Cerebellar nuclear complex (tissue), 1 donor: ENCODE measurements at regions not wholly inside any gene's neighbourhood (a gene's known extent, or its start where the extent isn't known, plus 50 kb on each side); places are given as distances from the start of the nearest gene placed in this dataset.

ENCODE experiments used
- DNase-seq, 2 experiments: peaks; one replicate each; lab custom pipeline; 2025; lab: John Stamatoyannopoulos, UW

DNA sequence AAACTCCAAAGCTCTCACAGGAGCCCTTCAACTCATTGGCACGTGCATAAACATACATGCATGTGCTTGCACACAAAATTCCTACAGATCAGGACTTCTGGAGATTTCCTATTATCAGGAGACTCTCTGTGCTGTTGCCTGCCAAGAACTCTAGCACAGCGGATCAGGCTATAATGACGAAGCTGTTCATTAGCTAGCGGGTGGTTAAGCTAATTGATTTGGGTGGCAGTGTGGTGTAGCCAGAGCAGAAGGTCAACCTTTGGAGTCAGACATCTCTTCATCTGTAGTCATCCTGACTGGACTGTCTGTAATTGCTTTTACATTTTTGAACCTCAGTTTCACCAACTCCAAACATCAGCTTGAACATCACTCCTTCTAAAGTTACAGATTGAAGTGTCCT lies 69.0 kb downstream of the KIF2B start:
- DNase-seq = no peak

DNA sequence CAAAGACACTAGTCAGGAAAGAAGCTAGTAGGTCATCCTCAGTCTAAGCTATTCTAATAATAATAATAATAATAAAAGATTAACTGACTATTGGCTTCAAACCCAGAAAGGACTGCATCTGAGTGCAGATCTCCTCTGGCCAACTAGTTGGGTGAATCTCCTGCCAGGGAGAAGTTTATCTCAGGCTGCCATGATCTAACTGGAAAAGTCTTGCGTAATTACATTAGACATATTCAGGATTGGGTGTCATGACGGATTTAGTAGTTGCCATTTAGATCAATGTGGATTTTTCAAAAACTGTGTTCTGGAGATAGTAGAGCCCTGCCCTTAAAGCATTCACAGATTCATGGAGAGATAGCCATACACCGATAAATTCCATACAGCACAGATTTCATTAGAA lies 69.5 kb downstream of the KIF2B start:
- DNase-seq = no peak

DNA sequence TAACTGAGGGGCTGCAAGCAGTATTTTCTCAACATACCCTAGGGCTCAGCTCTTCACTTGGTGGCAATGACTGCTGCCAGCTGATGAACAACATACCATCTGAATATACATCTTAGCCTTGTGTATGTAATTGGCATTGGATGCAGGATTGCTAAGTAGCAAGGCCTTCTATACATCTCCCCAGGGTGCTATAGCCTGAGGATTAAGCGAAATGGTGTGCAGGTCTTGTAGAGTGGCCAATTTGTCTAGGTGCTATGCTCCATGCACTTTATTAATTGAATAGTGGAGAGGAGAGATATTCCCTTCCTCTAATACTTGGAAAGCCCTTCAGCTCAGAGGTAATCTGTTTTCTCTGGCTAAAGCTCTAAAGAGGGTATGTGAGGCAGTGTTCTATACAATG lies 71.9 kb downstream of the KIF2B start:
- no peak for DNase-seq

DNA sequence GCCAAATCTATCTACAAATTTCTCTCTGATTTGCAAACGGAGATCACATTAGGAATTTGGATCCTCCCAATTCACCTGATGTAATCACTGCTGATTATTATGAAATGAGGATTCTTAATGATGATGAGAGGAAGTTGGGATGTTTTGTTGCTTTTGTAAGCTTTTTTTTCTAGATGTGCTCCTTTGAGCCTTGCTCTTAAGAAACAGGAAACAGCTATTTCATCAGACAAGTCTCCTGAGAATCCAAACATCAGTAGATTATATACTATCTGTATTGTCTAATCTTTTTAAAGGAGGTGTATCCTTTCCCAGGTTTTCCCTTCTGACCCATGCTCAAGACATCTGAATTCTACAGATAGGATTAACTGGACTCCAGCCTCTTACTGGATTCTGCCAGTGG lies 73.3 kb downstream of the KIF2B start:
- no peak for DNase-seq

DNA sequence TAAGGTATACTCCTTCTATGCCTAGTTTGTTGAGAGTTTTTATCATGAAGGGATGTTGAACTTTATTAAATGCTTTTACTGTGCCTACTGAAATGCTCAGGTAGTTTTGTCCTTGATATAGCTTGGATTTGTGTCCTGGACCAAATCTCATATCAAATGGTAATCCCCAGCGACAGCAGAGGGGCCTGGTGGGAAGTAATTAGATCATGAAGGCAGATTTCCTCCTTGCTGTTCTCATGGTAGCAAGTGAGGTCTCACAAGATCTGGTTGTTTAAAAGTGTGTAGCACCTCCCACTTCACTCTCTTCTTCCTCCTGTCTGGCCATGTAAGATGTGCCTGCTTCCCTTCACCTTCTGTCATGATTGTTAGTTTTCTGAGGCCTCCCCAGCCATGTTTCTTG lies 78.2 kb downstream of the KIF2B start:
- DNase-seq = no peak

DNA sequence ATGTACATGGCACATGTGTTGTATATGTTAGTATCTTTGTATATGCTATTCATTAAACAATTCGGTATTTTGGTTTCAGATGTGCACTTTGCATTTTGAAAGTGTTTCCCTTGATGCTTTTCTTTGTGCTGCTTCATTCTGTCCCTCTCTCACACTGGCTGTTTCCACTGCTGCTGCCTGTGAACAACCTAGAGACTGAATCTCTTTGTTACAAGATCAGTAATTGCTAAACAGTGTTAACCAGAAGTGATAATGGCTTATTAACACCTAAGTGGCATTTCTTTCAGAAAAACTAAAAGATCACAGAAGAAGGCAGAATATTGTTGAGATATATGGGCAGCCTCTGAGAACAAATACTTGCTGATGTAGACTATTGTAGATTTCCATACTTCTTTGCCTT lies 84.7 kb downstream of the KIF2B start:
- no peak for DNase-seq

DNA sequence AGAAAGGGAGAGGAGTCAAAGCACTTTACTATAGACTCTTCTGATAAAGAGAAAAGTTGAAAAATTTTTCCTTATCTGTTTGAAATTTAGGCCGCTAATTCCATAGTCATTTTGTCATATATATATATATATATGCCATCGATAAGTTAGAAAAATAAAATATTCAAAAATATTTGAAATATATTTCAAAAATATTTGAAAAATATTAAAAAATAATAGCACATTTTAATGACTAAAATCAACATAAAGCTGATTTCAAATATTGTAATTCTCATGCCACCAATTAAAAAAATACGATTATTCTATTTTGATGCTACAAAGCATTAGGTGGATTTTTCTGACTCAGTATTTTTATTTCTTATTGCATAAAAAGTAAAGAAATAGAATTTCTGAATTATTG lies 87.1 kb downstream of the KIF2B start:
- no peak for DNase-seq

DNA sequence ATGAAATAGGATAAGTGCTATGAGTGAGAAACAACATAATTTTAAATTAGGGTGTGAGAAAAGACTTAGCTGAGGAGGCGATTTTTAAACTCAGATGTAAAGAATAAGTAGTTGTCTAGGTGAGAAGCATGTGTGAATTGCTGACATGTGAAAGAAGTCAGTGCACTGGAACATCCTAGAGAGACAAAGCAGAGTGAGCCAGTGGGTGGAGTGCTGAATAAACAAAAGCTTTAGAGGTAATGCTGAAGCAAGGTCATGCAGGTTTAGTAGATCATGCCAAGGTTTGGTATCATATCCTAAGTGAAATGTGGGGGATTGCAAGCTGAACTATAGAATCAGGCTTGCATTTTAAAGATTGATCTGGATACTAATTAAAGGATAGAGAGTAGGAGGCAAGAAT lies 89.4 kb downstream of the KIF2B start:
- DNase-seq = no peak

DNA sequence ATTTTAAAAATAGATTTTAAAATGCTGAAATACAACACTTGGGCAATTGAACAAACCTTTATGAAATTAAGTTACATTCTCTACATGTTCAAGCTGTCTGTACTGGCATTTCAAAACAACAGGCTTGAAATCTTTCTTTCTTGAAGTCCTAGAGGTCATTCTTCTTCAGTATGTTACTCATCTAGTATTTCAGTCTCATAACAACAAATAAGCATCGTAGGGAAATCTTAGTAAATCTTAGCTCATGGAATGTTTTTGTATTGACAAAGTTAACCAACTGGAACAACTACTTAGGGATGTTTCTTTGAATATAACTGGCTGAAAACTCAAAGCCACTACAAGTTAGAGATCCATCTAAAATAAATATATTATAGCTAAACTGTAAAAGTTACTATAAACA lies 96.6 kb downstream of the KIF2B start:
- no peak for DNase-seq

DNA sequence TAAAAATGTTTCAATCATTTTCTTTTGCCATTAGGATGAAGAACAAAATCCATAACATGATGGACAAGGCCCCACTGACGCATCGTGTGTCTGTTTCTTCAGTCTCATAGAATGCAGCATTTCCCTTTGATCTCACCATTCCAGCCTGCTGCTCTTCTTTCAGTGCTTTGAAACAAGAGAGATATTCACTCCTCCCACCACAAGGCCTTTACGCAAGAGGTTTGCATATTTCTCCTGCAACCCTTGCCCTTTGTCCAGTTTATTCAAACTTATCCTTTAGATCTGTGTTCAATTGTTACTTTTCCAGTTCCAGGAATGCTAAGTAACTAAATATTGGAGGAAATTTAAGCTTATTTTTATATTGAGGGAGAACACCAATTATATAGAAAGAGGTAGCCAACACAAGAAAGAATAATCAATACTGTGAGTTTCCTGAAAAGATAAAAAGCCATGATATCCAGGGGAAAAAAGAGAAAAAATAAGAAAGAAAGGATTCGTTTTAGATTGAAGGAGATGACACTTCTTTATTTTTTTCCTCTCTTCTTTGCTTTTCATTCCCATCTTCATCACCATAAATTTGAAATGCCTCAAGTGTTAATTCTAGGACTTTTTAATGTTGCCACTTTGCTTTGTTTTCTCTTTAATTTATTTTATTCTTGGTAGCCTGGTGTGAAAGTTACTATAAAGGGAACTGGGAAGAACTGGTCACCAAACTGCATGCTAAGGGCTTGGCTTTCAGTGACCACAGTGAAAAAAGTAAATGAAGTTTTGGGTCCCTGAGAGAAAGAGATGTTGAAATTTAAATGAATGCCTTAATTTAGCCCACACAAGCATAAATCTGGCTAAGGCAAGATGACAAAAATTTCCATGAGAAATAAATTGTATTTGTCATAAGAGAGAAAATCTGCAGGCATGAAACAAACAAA lies 102.1 kb downstream of the KIF2B start:
- no peak for DNase-seq

DNA sequence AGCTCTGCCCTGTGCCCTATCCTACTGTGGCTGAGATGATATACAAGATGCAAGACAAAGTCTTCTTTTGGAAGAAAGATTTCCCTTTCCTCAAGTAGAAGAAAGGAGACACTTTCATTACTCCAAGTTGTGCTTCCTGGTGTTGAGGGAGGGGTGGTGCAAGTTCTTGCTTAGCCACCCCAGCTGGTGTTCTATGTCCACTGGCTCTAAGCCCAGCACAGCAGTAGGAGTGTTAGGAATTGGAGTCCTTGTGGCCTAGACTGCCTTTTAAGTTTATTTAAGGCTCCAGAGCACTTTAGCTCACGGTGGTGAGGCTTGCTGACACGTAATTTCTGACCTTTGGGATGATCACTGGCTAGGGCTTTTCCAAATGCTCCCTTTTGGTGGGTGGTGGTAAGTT lies 109.7 kb downstream of the KIF2B start:
- DNase-seq = no peak

DNA sequence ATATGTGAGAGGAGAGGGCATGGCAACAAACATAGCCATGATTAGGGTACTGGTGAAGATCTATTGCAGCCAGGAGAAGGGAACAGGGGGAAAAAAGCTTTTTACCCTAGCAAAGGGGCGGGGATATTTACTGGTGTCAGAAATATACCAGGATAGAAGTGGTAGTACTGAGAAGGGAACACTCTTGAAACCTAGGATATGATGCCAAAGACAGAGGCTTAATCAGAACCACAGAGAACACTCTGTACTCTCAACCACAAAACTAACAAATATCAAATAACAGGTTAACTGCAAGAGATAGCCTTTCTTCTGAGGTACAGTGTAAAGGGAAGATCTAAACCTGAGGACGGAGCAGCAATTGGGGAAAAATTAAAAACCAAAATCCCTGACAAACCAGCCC lies 112.2 kb downstream of the KIF2B start:
- no peak for DNase-seq

DNA sequence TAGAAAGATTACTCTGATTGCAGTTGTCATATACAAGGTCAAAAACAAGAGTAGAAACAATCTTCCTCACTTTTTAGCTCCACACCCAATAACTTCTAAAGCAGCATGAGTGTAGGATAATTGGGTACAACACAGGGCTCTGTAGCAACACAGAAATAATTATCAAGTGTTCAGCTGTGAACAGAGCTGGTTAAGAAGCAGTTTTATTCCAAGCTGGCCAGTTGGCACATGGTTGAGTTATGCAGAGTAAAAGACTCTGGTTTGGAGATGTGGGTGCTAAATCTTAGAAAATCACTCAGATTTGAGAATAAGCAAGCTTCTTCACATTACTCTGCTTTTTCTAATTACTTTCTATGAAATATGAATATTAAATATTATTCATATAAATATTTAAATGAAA lies 118.5 kb downstream of the KIF2B start:
- DNase-seq = no peak

DNA sequence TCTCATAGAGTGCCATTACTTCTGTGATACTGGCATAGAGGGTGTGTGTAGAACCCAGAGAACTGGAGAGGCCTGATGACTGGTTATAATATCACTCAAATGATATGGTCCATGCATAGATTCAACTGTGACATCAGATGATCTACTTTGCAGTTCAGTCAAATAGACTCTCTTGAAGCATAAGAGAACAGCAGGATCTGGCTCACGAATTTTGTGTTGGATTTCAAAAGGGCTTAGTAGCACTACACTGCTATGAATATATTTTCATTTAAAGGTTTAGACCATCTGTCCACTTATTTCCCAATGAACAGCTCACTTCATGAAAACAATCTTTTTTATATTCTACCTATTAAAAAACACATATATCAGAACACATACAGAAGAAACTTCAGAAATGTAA lies 119.7 kb downstream of the KIF2B start:
- no peak for DNase-seq

DNA sequence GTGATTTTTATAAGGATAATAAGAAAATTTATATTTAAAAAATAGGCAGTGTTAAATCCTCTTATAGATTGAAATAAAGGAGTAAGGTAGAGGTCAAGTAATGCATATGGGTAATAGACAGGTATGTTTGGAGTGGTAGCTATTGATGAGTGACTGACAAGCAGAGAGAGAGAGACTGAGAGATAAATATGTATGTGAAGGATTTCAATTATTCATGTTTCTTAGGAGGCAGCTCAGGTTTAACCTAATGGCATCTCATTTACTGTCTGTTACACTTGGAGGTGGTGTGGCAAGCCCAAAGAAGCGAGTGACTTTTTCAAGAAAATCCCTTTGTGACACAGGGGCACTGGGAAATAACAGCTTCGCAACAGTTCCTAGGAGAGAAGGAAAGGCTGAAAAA lies 120.2 kb downstream of the KIF2B start:
- no peak for DNase-seq

DNA sequence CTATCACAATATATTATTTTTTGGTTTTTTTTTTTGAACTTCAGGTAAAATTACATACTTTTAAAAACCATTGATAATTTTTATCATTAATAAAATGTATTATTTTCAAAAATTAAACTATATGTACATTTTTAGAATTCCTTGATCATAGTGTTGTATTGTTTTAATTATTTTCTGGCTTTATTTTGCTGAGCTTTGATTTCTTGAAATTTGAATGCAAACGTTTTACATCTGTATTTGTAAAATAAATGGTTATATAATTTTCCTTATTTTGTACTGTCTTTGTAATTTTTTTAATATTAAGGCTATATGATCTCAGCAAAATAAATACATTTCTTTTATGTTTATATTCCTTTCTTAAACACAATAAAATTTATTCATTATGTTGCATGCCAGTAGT lies 125.6 kb downstream of the KIF2B start:
- no peak for DNase-seq

DNA sequence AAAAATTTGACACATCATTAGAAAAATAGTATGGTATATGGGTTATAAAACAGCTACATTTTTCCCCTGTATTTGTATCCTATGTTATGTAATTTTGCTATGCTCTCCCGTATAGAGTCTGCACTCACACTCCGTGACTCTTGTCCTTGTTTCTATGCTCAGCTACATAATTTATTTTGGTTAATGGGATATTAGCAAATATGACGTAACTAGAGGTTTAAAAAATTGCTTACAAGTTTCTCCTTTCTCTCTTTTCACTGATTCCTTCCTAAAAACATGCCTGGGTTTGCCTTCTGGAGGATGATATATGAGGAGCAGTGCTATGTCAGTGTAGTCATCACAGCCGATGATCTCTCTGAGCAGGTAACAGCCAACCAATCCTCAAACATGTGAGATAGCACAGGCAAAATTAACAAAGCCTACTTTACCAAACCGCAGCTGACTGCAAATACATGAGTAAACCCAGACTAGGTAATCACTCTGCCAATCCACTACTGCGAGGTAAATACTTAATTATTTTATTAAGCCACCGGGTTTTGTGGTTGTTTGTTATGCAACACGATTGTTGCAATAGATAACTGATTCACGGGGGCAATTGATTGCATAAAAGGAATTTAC lies 126.9 kb downstream of the KIF2B start:
- no peak for DNase-seq

DNA sequence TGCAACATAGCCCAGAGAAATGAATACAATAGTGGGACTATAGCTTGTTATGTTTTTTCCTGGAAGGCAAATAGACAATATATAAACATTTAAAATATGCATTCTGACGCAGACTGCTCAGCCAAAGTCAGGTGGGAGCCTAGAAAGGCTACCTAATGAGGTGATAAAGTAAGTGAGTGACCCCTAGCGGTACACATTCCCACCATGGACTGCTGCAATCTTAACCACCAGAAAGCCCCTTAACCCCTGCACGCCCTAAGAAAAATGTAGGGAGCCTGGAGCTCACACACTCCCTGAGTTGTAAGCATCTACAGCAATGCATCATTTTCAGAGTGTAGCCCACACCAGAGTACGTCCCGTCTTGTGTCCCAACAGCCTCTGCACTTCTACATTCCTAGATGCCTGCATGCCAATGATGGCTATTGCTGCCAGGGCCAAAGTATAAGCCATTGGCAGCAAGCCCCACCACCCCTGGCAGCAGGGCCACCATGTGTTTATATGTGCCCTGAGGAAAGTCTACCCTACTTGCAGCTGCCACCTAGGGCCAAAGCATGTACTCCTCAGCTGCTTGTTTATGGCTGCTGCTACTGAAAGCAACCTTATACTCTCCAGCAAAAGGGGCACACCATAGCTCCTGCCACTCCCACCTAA lies 127.6 kb downstream of the KIF2B start:
- DNase-seq = no peak

DNA sequence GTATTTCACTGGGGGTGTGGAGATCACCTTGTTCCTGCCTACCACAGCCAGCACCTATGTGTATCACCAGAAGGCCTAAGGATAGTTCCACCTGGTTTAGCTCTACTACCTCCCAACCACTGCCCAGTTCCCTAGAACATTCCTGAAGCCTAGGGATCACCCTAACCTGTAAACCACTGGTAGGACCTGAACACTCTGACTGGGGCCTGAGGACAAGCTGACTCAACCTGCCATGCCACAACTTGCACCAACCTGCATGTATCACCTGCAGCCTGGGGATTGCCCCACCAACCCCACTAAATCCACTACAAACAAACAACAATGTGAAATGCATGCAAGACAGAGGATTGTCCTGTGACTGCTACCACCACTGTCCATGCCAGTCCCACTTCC lies 128.1 kb downstream of the KIF2B start:
- DNase-seq = no peak

DNA sequence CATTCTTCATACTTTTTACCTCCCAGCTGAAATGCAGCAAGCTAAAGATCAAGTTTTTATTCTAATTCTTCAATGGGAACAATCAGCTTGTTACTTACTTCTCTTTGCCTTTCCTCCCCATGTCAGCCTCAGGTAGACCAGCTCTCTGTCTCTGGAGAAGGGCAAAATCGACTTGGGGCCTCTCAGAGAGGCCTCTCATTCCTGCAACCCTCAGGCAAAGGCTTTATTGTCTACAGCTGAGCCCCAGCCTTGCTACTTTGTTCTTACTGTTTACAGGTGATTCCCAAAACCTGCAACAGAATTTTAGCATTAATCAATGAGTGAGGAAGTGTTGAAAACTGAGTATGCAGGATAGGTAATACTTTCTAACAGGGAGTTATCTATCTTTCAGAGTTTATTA lies 148.6 kb downstream of the KIF2B start:
- DNase-seq = no peak

DNA sequence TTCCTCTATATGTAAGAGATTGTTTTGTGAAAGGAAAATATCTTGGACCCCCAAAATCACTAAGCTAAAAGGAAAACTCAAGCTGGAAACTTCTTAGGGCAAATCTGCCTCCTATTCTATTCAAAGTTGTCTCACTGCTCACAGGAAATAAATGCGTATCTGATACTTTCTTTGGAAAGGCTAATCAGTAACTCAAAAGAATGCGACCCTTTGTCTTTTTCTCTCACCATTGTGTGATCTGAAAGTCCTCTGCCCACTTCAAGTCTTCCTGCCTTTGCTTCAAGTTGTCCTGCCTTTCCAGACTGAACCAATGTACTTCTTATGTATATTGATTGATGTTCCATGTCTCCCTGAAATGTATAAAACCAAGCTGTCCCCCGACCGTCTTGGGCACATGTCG lies 157.3 kb downstream of the KIF2B start:
- DNase-seq = no peak

DNA sequence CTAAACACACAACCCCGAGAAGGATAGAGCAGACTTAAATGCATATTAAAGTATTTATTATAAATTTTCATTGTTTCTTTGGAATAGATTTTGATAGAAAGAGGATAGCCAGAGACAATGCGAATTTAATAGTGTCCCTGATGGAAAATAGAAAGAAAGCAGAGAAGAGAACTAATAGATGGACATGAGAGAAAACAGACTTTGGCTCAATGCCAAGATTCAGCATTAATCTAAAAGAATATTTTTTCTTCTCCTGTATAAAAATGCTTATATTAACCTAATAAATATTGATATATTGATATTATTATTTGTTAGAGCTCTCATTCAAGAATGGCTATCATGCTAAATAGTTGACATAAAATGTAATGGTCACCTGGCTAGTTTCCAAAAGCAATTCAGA lies 173.4 kb downstream of the KIF2B start:
- DNase-seq = no peak

DNA sequence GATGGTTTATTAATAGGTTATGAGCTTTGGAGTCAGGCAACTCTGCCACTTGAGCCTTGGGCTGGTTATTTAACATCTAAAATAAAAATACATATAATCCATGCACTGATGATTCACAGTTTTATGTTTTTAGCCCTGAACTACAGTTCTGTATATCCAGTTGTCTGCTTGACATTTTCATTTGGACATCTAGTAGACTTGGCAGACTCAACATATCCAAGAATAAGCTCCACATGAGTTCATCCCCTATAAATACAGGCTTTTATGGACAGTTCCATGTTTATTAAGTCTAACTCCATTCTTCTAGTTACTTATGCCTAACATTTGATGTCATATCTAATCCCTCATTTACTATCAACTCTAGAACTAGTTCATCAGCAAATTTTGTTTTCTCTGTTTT lies 174.2 kb downstream of the KIF2B start:
- no peak for DNase-seq
